DMS114 treated with DMSO at 0.1 percent for 48 hours (cell line): ENCODE measurements at regions not wholly inside any gene's neighbourhood (a gene's known extent, or its start where the extent isn't known, plus 50 kb on each side); places are given as distances from the start of the nearest gene placed in this dataset.

Experiments used
- DNase-seq: peaks from one replicate; lab custom pipeline; 2025; ENCODE audit not compliant: unreplicated experiment; lab: John Stamatoyannopoulos, UW

GRCh38 chr18:57991552-57991951 is 52.5 kb upstream of the NEDD4L start:
- DNase-seq = no peak

GRCh38 chr18:57989536-57989935 is 54.5 kb upstream of the NEDD4L start:
- DNase-seq = no peak

- DNase-seq = no peak
Measured at GRCh38 chr18:57984490-57985115, 59.4 kb upstream of the NEDD4L start.

GRCh38 chr18:57983965-57984364 is 60.1 kb upstream of the NEDD4L start:
- DNase-seq = no peak

GRCh38 chr18:57983472-57983871 is 60.6 kb upstream of the NEDD4L start:
- DNase-seq = no peak

GRCh38 chr18:57982372-57983021 is 61.5 kb upstream of the NEDD4L start:
- no peak for DNase-seq

- DNase-seq = no peak
Measured at GRCh38 chr18:57981308-57982028, 62.6 kb upstream of the NEDD4L start.

- DNase-seq = no peak
Measured at GRCh38 chr18:57980573-57981307, 63.3 kb upstream of the NEDD4L start.

- no peak for DNase-seq
Measured at GRCh38 chr18:57976230-57976773, 67.7 kb upstream of the NEDD4L start.

GRCh38 chr18:57975805-57976204 is 68.2 kb upstream of the NEDD4L start:
- DNase-seq = no peak

GRCh38 chr18:57974585-57975265 is 69.3 kb upstream of the NEDD4L start:
- no peak for DNase-seq

GRCh38 chr18:57973889-57974288 is 70.1 kb upstream of the NEDD4L start:
- DNase-seq = no peak

GRCh38 chr18:57970356-57971095 is 73.5 kb upstream of the NEDD4L start:
- DNase-seq = no peak

- DNase-seq = no peak
Measured at GRCh38 chr18:57969824-57970223, 74.2 kb upstream of the NEDD4L start.

GRCh38 chr18:57965246-57965645 is 78.8 kb upstream of the NEDD4L start:
- DNase-seq = no peak

GRCh38 chr18:57961876-57962505 is 82.0 kb upstream of the NEDD4L start:
- DNase-seq = no peak

- DNase-seq = no peak
Measured at GRCh38 chr18:57961411-57961810, 82.6 kb upstream of the NEDD4L start.

GRCh38 chr18:57959278-57959677 is 84.7 kb upstream of the NEDD4L start:
- no peak for DNase-seq

GRCh38 chr18:57957210-57957609 is 86.8 kb upstream of the NEDD4L start:
- DNase-seq = no peak

- DNase-seq = no peak
Measured at GRCh38 chr18:57956491-57956890, 87.5 kb upstream of the NEDD4L start.
